Activated naive CD4-positive, alpha-beta T cell treated with anti-CD3 and anti-CD28 coated beads, Interleukin-2, amount 50 U/mL, for 24 hours (primary cell): ENCODE measurements at regions not wholly inside any gene's neighbourhood (a gene's known extent, or its start where the extent isn't known, plus 50 kb on each side); places are given as distances from the start of the nearest gene placed in this dataset.

ENCODE experiments used
- H3K27ac Mint-ChIP-seq: one replicate; pipeline ENCODE4 v1.8.0; 2021; ENCODE audit warnings: mild to moderate bottlenecking, mixed read lengths
- H3K27me3 Mint-ChIP-seq: one replicate; pipeline ENCODE4 v1.8.0; 2021; ENCODE audit warnings: mixed read lengths
- H3K36me3 Mint-ChIP-seq: one replicate; pipeline ENCODE4 v1.8.0; 2021; ENCODE audit warnings: mixed read lengths
- H3K4me1 Mint-ChIP-seq: one replicate; pipeline ENCODE4 v1.8.0; 2021; ENCODE audit warnings: mixed read lengths
- H3K4me3 Mint-ChIP-seq: one replicate; pipeline ENCODE4 v1.8.0; 2021; ENCODE audit warnings: mild to moderate bottlenecking, mixed read lengths
- H3K9me3 Mint-ChIP-seq: one replicate; pipeline ENCODE4 v1.8.0; 2021; ENCODE audit warnings: mixed read lengths

- no peak overlapping the region for H3K27ac Mint-ChIP-seq
- no peaks in the 10 kb centered on the region for H3K36me3 Mint-ChIP-seq
- H3K4me1 Mint-ChIP-seq, result no peaks in the 10 kb centered on the region
- no peak overlapping the region for H3K4me3 Mint-ChIP-seq
- no peaks in the 10 kb centered on the region for H3K9me3 Mint-ChIP-seq
- peaks cover 7% of the 10 kb centered on the region for H3K27me3 Mint-ChIP-seq
Measured at GRCh38 chr2:120675460-120676130, 60.1 kb upstream of the GLI2 start.

- Mint-ChIP-seq H3K27me3 (peaks cover 5% of the 10 kb centered on the region), H3K27ac (no peak overlapping the region), H3K9me3 (no peaks in the 10 kb centered on the region), H3K4me1 (no peaks in the 10 kb centered on the region), H3K4me3 (no peak overlapping the region), H3K36me3 (no peaks in the 10 kb centered on the region)
Measured at GRCh38 chr2:120677221-120677620, 58.4 kb upstream of the GLI2 start.

- H3K36me3 Mint-ChIP-seq, result no peaks in the 10 kb centered on the region
- H3K9me3 Mint-ChIP-seq, result no peaks in the 10 kb centered on the region
- H3K27ac Mint-ChIP-seq, result no peak overlapping the region
- no peak overlapping the region for H3K4me3 Mint-ChIP-seq
- H3K27me3 Mint-ChIP-seq, result peaks cover 5% of the 10 kb centered on the region
- no peaks in the 10 kb centered on the region for H3K4me1 Mint-ChIP-seq
Measured at GRCh38 chr2:120677696-120678247, 57.9 kb upstream of the GLI2 start.

GRCh38 chr2:120678251-120678650, 57.4 kb upstream of the GLI2 start:
- H3K36me3 Mint-ChIP-seq, result no peaks in the 10 kb centered on the region
- no peak overlapping the region for H3K4me3 Mint-ChIP-seq
- H3K4me1 Mint-ChIP-seq, result no peaks in the 10 kb centered on the region
- no peaks in the 10 kb centered on the region for H3K9me3 Mint-ChIP-seq
- H3K27ac Mint-ChIP-seq, result no peak overlapping the region
- H3K27me3 Mint-ChIP-seq, result peaks cover 5% of the 10 kb centered on the region

- no peaks in the 10 kb centered on the region for H3K9me3 Mint-ChIP-seq
- no peak overlapping the region for H3K27ac Mint-ChIP-seq
- H3K27me3 Mint-ChIP-seq, result peaks cover 7% of the 10 kb centered on the region
- H3K4me1 Mint-ChIP-seq, result no peaks in the 10 kb centered on the region
- H3K36me3 Mint-ChIP-seq, result no peaks in the 10 kb centered on the region
- no peak overlapping the region for H3K4me3 Mint-ChIP-seq
Measured at GRCh38 chr2:120678926-120679325, 56.7 kb upstream of the GLI2 start.

GRCh38 chr2:120679526-120679925, 56.1 kb upstream of the GLI2 start:
- H3K36me3 Mint-ChIP-seq, result no peaks in the 10 kb centered on the region
- H3K27me3 Mint-ChIP-seq, result peaks cover 8% of the 10 kb centered on the region
- H3K4me1 Mint-ChIP-seq, result no peaks in the 10 kb centered on the region
- no peaks in the 10 kb centered on the region for H3K9me3 Mint-ChIP-seq
- H3K27ac Mint-ChIP-seq, result no peak overlapping the region
- H3K4me3 Mint-ChIP-seq, result no peak overlapping the region

- H3K4me3 Mint-ChIP-seq, result no peak overlapping the region
- H3K36me3 Mint-ChIP-seq, result no peaks in the 10 kb centered on the region
- no peak overlapping the region for H3K27ac Mint-ChIP-seq
- no peaks in the 10 kb centered on the region for H3K9me3 Mint-ChIP-seq
- no peaks in the 10 kb centered on the region for H3K4me1 Mint-ChIP-seq
- H3K27me3 Mint-ChIP-seq, result peaks cover 6% of the 10 kb centered on the region
Measured at GRCh38 chr2:120680136-120680761, 55.4 kb upstream of the GLI2 start.

GRCh38 chr2:120681181-120681580, 54.5 kb upstream of the GLI2 start:
- H3K27me3 Mint-ChIP-seq, result peaks cover 6% of the 10 kb centered on the region
- no peaks in the 10 kb centered on the region for H3K9me3 Mint-ChIP-seq
- no peaks in the 10 kb centered on the region for H3K4me1 Mint-ChIP-seq
- no peak overlapping the region for H3K4me3 Mint-ChIP-seq
- H3K36me3 Mint-ChIP-seq, result no peaks in the 10 kb centered on the region
- H3K27ac Mint-ChIP-seq, result no peak overlapping the region

- no peak overlapping the region for H3K4me3 Mint-ChIP-seq
- no peaks in the 10 kb centered on the region for H3K4me1 Mint-ChIP-seq
- no peak overlapping the region for H3K27ac Mint-ChIP-seq
- no peaks in the 10 kb centered on the region for H3K9me3 Mint-ChIP-seq
- peaks cover 6% of the 10 kb centered on the region for H3K27me3 Mint-ChIP-seq
- no peaks in the 10 kb centered on the region for H3K36me3 Mint-ChIP-seq
Measured at GRCh38 chr2:120681696-120682288, 53.9 kb upstream of the GLI2 start.

- Mint-ChIP-seq H3K4me1 (no peaks in the 10 kb centered on the region), H3K27ac (no peak overlapping the region), H3K36me3 (no peaks in the 10 kb centered on the region), H3K4me3 (no peak overlapping the region), H3K9me3 (no peaks in the 10 kb centered on the region), H3K27me3 (peaks cover 6% of the 10 kb centered on the region)
Measured at GRCh38 chr2:120682654-120683053, 53.0 kb upstream of the GLI2 start.

GRCh38 chr2:120683081-120683480, 52.6 kb upstream of the GLI2 start:
- Mint-ChIP-seq H3K4me3 (no peak overlapping the region), H3K27me3 (peaks cover 3% of the 10 kb centered on the region), H3K4me1 (no peaks in the 10 kb centered on the region), H3K36me3 (no peaks in the 10 kb centered on the region), H3K9me3 (no peaks in the 10 kb centered on the region), H3K27ac (no peak overlapping the region)

GRCh38 chr2:120683701-120684100, 52.0 kb upstream of the GLI2 start:
- Mint-ChIP-seq H3K9me3 (no peaks in the 10 kb centered on the region), H3K27me3 (peaks cover 2% of the 10 kb centered on the region), H3K4me3 (no peak overlapping the region), H3K4me1 (no peaks in the 10 kb centered on the region), H3K36me3 (no peaks in the 10 kb centered on the region), H3K27ac (no peak overlapping the region)

- H3K27ac Mint-ChIP-seq, result no peak overlapping the region
- H3K4me1 Mint-ChIP-seq, result no peaks in the 10 kb centered on the region
- H3K36me3 Mint-ChIP-seq, result no peaks in the 10 kb centered on the region
- no peaks in the 10 kb centered on the region for H3K9me3 Mint-ChIP-seq
- H3K27me3 Mint-ChIP-seq, result peaks cover 2% of the 10 kb centered on the region
- H3K4me3 Mint-ChIP-seq, result no peak overlapping the region
Measured at GRCh38 chr2:120684289-120685065, 51.2 kb upstream of the GLI2 start.

- Mint-ChIP-seq H3K4me1 (no peaks in the 10 kb centered on the region), H3K36me3 (no peaks in the 10 kb centered on the region), H3K27me3 (peaks cover 4% of the 10 kb centered on the region), H3K9me3 (no peaks in the 10 kb centered on the region), H3K4me3 (no peak overlapping the region), H3K27ac (no peak overlapping the region)
Measured at GRCh38 chr2:120685066-120685973, 50.3 kb upstream of the GLI2 start.
